Sigmoid colon (tissue), 6 donors: ENCODE measurements at regions not wholly inside any gene's neighbourhood (a gene's known extent, or its start where the extent isn't known, plus 50 kb on each side); places are given as distances from the start of the nearest gene placed in this dataset.

Experiments
- DNase-seq: peaks from one replicate; pipeline ENCODE4 v3.0.0-alpha.2; 2019
- H3K27ac ChIP-seq, 4 donors: fragments of 200-600 bp; sonication (generic); one replicate each; pipeline ENCODE4 v1.5.1; 2016 to 2019; ENCODE audit warnings: mild to moderate bottlenecking in 1 of 4
- H3K27me3 ChIP-seq, 3 donors: fragments of 200-600 bp; sonication (generic); one replicate each; pipeline ENCODE4 v1.5.1; 2019; ENCODE audit warnings: mild to moderate bottlenecking in 1 of 3
- H3K36me3 ChIP-seq, 4 donors: fragments of 200-600 bp; sonication (generic); one replicate each; pipeline ENCODE4 v1.5.1; 2016 to 2019
- H3K4me1 ChIP-seq, 4 donors: fragments of 200-600 bp; sonication (generic); one replicate each; pipeline ENCODE4 v1.5.1; 2017 to 2019
- H3K4me3 ChIP-seq, 4 donors: fragments of 200-600 bp; sonication (generic); one replicate each; pipeline ENCODE4 v1.5.1; 2017 to 2019; ENCODE audit warnings: mild to moderate bottlenecking in 2 of 4, moderate library complexity in 1 of 4
- H3K9me3 ChIP-seq, 4 donors: fragments of 200-600 bp in 3 of 4; sonication (generic) in 3 of 4; one replicate each; pipeline versions ENCODE4 v1.5.1 to v1.6.1; 2013 to 2019
- EP300 ChIP-seq, 4 donors: sonication (generic); formaldehyde crosslinking; IDR thresholded peaks; one replicate each; pipeline ENCODE4 v1.6.1; 2017; ENCODE audit warnings: antibody characterized with exemption in 4 of 4
- POLR2A ChIP-seq, 2 donors: fragments of 450-650 bp; IDR thresholded peaks; one replicate each; pipeline ENCODE4 v1.6.1; 2016; ENCODE audit warnings: antibody characterized with exemption in 2 of 2, mild to moderate bottlenecking in 2 of 2, moderate library complexity in 2 of 2
- POLR2AphosphoS5 ChIP-seq, 4 donors: sonication (generic); formaldehyde crosslinking; IDR thresholded peaks; one replicate each; pipeline ENCODE4 v1.6.1; 2017; ENCODE audit warnings: antibody characterized with exemption in 4 of 4
- whole genome bisulfite sequencing, 2 donors: extraction: QIAGEN DNeasy Blood & Tissue Kit; methylation state at CpG; one replicate each; pipeline ENCODE4 v1.1.7; 2013; 5-methylcytosine and 5-hydroxymethylcytosine counted together
- intact Hi-C: fragments of 100-400 bp; cut with DNase I; formaldehyde crosslinking; loops from one replicate; pipeline ENCODE4 v1.15.1; 2023
- TF ChIP-seq, protein P1 (sequence below), 4 experiments: fragments of 450-650 bp in 3 of 4; fragments of 200-600 bp in 1 of 4; IDR thresholded peaks; one replicate each; pipeline ENCODE4 v1.5.1; 2016 to 2019; ENCODE audit warnings: antibody characterized with exemption in 4 of 4, mild to moderate bottlenecking in 3 of 4, moderate library complexity in 2 of 4
- donor health status: healthy with polysubstance abuse.
- donor health status: healthy.

DNA sequence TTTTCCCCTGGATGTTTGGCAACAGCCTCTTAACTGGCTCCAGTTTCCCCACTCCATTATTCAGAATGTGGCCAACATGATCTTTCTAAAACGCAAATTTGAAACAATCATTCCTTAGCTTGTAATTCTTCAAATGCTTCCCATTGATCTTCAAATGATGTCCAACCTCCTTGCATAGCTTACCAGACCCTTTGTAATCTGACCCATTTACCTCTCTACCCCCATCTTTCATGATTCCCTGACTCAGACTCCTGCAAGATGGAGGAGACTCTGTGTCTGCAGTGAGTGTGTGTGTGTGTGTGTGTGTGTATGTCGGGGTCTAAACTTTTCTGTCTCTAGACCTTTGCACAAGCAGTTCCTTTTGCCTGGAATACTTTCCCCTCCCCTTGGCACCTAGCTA lies 515.7 kb upstream of the PROK2 start:
- no peak overlapping the region for H3K27ac ChIP-seq
- no peaks in the 10 kb centered on the region for H3K27me3 ChIP-seq
- 70 to 95% methylated on average over 2 of the region's 2 CpGs for whole genome bisulfite sequencing, 2 donors
- TF ChIP-seq POLR2A (IDR thresholded peaks at IDR 0.05), result no peak
- TF ChIP-seq, protein P1, sequence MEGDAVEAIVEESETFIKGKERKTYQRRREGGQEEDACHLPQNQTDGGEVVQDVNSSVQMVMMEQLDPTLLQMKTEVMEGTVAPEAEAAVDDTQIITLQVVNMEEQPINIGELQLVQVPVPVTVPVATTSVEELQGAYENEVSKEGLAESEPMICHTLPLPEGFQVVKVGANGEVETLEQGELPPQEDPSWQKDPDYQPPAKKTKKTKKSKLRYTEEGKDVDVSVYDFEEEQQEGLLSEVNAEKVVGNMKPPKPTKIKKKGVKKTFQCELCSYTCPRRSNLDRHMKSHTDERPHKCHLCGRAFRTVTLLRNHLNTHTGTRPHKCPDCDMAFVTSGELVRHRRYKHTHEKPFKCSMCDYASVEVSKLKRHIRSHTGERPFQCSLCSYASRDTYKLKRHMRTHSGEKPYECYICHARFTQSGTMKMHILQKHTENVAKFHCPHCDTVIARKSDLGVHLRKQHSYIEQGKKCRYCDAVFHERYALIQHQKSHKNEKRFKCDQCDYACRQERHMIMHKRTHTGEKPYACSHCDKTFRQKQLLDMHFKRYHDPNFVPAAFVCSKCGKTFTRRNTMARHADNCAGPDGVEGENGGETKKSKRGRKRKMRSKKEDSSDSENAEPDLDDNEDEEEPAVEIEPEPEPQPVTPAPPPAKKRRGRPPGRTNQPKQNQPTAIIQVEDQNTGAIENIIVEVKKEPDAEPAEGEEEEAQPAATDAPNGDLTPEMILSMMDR (IDR thresholded peaks at IDR 0.05), result no peak
- TF ChIP-seq EP300 (IDR thresholded peaks at IDR 0.05), result no peak
- TF ChIP-seq POLR2AphosphoS5 (IDR thresholded peaks at IDR 0.05), result no peak
- no peaks in the 10 kb centered on the region for H3K9me3 ChIP-seq
- peaks cover 0 to 32% (median 24%) of the 10 kb centered on the region in 4 donors for H3K4me1 ChIP-seq
- DNase-seq, result no peak
- no peaks in the 10 kb centered on the region for H3K36me3 ChIP-seq
- no peak overlapping the region for H3K4me3 ChIP-seq
- intact Hi-C loops, result no loop called here

DNA sequence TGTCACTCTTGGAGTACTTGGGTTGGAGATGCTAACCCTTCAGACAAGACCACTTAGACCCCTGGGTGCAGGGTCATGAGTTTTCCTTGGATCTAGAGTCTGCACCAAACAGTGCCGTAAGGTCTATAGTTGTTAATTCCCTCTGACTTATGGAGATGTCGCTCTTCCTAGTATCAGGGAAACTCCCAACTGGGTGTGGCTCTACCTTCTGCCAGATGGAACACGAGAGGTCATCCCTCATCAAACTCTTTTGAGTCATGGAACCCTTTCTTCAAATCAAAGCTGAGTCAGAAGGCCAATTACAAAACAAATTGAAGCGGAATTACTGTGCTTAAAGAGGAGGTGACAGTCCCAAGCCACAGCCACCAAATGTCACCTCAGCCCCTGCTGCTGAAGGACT lies 514.9 kb upstream of the PROK2 start:
- intact Hi-C loops, result no loop called here
- H3K9me3 ChIP-seq, result no peaks in the 10 kb centered on the region
- no peak overlapping the region for H3K27ac ChIP-seq
- 50 to 82% methylated on average over 4 of the region's 4 CpGs for WGBS, 2 donors
- no peaks in the 10 kb centered on the region for H3K36me3 ChIP-seq
- no peak overlapping the region for H3K4me3 ChIP-seq
- H3K4me1 ChIP-seq, result peaks cover 0 to 32% (median 24%) of the 10 kb centered on the region in 4 donors
- TF ChIP-seq, protein P1 (IDR thresholded peaks at IDR 0.05), result no peak
- DNase-seq, result no peak
- no peaks in the 10 kb centered on the region for H3K27me3 ChIP-seq

DNA sequence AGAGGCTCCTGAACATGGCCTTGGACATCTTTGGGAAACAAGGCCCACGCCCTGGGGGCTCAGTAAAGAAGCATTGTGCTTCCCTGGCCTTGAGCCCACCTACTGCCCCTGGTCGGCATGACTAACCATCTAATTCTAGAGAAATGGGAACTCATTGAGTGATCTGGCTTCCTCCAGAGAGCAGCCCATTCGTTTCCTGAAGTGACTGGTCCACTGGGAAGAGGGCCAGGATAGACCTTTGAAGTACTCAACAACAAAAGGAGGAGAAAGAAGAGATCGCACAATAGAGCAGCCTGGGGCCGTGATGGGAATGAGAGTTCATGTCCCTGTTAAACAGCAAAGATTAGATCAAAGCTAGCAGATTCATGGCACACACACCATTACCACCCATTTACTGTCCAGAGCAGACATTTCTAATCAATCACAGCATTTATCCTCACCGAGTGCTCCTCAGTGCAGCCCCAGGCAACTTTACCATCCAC lies 514.4 kb upstream of the PROK2 start:
- H3K4me1 ChIP-seq, result peaks cover 0 to 32% (median 24%) of the 10 kb centered on the region in 4 donors
- H3K9me3 ChIP-seq, result no peaks in the 10 kb centered on the region
- DNase-seq, result no peak
- no peak overlapping the region for H3K4me3 ChIP-seq
- intact Hi-C loops, result no loop called here
- no peaks in the 10 kb centered on the region for H3K27me3 ChIP-seq
- peak overlapping the region in 2 of 4 donors; percentile 65 to 71 for H3K27ac ChIP-seq
- WGBS, 2 donors, result 72 to 77% methylated on average over 6 of the region's 6 CpGs
- H3K36me3 ChIP-seq, result no peaks in the 10 kb centered on the region
- TF ChIP-seq EP300 (IDR thresholded peaks at IDR 0.05) (no peak), POLR2A (IDR thresholded peaks at IDR 0.05) (no peak), POLR2AphosphoS5 (IDR thresholded peaks at IDR 0.05) (no peak)
- TF ChIP-seq, protein P1 (IDR thresholded peaks at IDR 0.05), result no peak

DNA sequence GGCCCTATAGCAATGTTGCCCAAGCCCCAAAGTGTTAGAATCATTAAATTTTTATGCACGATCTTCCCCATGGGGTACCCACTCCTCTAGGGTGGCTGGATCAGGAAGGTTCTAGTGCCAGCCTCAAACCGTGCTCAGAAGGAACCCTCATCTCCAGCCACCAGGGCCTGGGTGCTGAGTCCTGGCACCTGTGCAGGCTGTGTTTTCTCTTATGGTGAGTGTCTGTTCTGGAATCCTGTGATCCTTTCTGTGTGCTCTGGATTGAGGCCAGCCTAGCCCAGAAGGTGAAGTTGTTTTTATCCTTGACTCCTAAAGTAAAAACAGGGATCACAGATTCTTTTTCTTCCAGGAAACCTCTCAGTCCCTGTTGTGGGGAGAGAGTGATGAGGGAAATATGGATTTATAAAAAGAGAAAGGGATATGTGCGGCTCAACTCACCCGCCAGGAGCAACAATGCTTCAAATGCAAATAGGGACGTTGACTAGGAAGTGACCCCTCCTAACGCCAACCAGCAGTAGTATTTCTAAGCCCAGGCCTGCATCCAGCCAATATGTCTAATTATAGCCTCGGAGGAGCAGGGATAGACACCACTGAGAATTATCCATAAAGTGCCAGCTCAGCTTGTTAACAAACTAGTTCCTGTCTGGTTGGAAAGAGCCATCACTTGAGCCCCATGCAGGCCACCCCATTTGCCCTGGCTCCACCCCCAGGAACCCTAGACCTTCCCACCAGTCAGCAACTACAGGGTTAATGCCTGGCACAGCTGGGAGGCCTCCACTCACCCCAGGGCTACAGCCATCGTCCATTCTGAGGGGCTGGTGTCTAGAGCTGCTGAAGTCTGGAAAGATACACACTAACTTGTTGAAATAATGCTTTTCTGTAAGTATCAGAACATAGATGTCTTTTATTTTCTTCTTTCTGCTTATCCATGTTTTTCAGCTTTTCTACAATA lies 513.5 kb upstream of the PROK2 start:
- Histone ChIP-seq H3K4me1 (peaks cover 0 to 32% (median 24%) of the 10 kb centered on the region in 4 donors), H3K27me3 (no peaks in the 10 kb centered on the region), H3K36me3 (no peaks in the 10 kb centered on the region), H3K27ac (peak overlapping the region; percentile 65 to 75 (median 70)), H3K4me3 (no peak overlapping the region), H3K9me3 (no peaks in the 10 kb centered on the region)
- intact Hi-C loops, result no loop called here
- TF ChIP-seq, protein P1 (IDR thresholded peaks at IDR 0.05), result no peak
- 78 to 80% methylated on average over 8 of the region's 8 CpGs for WGBS, 2 donors
- no peak for DNase-seq
